ENCODE measurements at regions not wholly inside any gene's neighbourhood (a gene's known extent, or its start where the extent isn't known, plus 50 kb on each side); places are given as distances from the start of the nearest gene placed in this dataset.

DNA sequence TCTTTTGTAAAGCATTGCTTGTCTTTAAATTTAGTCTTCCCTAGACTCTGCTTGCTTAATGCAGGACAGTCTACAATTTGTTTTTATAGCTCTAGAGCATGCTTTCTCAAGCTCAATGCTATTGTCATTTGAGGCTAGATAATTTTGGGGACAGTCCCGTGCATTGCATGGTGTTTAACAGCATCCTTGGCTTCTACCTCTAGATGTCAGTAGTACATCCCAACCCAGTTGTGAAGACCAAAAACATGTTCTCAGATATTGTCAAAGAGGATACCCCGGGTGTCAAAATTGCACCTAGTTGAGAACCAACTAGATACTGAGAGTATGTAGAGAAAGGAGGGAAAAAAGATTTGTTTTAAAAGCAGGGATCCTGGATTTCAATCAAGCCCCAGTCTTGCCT, 277.5 kb downstream of the CEMIP2 start:
- TF ChIP-seq, protein P1, sequence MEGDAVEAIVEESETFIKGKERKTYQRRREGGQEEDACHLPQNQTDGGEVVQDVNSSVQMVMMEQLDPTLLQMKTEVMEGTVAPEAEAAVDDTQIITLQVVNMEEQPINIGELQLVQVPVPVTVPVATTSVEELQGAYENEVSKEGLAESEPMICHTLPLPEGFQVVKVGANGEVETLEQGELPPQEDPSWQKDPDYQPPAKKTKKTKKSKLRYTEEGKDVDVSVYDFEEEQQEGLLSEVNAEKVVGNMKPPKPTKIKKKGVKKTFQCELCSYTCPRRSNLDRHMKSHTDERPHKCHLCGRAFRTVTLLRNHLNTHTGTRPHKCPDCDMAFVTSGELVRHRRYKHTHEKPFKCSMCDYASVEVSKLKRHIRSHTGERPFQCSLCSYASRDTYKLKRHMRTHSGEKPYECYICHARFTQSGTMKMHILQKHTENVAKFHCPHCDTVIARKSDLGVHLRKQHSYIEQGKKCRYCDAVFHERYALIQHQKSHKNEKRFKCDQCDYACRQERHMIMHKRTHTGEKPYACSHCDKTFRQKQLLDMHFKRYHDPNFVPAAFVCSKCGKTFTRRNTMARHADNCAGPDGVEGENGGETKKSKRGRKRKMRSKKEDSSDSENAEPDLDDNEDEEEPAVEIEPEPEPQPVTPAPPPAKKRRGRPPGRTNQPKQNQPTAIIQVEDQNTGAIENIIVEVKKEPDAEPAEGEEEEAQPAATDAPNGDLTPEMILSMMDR (IDR thresholded peaks at IDR 0.05; ENCODE audit: low read depth, low read length, missing control alignments) = peak; percentile 38
- no peak for DNase-seq (ENCODE audit: low read depth)
- H3K4me3 ChIP-seq (ENCODE audit: low read depth, low read length) = no peak overlapping the region

- DNase-seq (ENCODE audit: low read depth) = no peak
- TF ChIP-seq, protein P1 (IDR thresholded peaks at IDR 0.05; ENCODE audit: low read depth, low read length, missing control alignments) = no peak
- no peak overlapping the region for H3K4me3 ChIP-seq (ENCODE audit: low read depth, low read length)
Measured at GRCh38 chr9:71487061-71487460, 281.3 kb downstream of the CEMIP2 start.

GRCh38 chr9:71485326-71485725, 283.0 kb downstream of the CEMIP2 start:
- TF ChIP-seq, protein P1 (IDR thresholded peaks at IDR 0.05; ENCODE audit: low read depth, low read length, missing control alignments) = no peak
- DNase-seq (ENCODE audit: low read depth) = no peak
- no peak overlapping the region for H3K4me3 ChIP-seq (ENCODE audit: low read depth, low read length)

DNA sequence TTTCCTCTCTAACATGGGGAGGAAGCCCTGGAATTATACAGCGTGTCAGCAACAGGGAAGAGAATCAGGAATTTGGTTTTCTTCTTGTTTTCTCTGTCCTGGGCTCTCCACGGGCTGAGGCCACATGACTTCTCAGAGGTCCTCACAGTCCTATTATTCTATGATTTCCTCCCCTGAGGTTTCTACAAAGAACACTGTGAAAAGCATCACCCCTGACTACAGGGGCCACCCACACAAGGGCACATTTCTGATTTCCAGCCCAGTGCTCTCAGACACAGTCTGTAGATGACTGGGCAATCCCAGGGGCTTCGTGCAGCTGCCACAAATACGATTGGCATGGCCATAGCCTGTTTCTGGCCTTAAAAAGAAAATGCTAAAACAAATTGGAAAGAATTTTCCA, 284.9 kb downstream of the CEMIP2 start:
- TF ChIP-seq, protein P1 (IDR thresholded peaks at IDR 0.05; ENCODE audit: low read depth, low read length, missing control alignments) = no peak
- no peak overlapping the region for H3K4me3 ChIP-seq (ENCODE audit: low read depth, low read length)
- DNase-seq (ENCODE audit: low read depth) = no peak

DNA sequence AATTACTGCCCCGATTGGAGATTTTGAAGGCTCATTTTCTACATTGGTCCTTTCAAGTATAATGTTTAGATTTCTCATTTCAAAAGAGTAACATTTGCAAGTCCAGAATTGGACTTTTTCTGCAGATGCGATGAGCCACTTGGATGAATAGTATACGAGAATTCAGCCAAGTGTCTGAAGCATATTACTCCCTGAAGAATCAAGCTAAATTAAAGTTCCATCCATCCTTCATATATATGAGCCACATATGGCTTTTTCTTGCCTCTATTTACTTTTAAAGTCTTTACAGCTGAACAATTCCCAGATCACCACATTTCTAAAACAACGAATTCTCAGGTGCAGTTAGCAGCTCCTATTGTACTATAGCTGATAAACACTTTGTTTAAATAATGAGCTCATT, 288.7 kb downstream of the CEMIP2 start:
- no peak for DNase-seq (ENCODE audit: low read depth)
- TF ChIP-seq, protein P1 (IDR thresholded peaks at IDR 0.05; ENCODE audit: low read depth, low read length, missing control alignments) = no peak
- H3K4me3 ChIP-seq (ENCODE audit: low read depth, low read length) = no peak overlapping the region

DNA sequence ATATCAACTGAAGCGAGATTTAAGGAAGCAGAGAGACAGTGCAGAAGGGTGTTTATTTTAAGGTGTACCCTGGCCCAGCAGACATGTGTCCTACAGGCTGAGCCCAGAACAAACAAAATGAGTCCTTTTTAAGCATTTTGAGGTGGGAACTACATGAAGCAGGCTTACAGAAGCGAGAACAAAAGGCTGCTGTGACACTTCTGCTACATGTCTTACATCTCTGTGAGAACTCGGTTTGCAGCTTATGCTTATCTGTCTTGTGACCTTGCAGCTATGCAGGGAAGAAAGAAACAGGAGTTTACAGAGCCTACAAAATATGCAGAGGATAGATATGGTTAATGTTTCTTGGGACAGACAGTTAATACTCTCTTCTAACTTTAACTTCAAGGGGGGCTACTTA, 295.9 kb downstream of the CEMIP2 start:
- DNase-seq (ENCODE audit: low read depth) = no peak
- TF ChIP-seq, protein P1 (IDR thresholded peaks at IDR 0.05; ENCODE audit: low read depth, low read length, missing control alignments) = no peak
- no peak overlapping the region for H3K4me3 ChIP-seq (ENCODE audit: low read depth, low read length)

DNA sequence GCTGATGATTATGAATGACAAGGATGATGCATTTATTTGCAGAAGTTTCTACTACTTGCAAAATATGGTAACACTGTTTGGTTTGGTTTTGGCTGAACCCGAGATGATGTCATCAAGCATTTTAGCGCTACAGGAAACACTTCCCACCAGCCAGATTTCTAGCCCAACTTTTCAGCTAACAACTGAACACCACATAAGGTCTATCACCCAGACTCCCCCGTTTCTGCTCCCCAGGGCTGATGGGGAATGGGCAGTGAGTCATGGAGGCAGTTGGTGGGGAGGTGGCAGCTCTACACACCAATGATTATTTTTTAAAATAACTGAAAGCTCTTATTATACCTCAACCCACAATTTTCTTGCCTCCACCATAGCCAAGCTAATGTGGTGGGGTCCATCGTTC, 302.9 kb downstream of the CEMIP2 start:
- H3K4me3 ChIP-seq (ENCODE audit: low read depth, low read length) = no peak overlapping the region
- TF ChIP-seq, protein P1 (IDR thresholded peaks at IDR 0.05; ENCODE audit: low read depth, low read length, missing control alignments) = no peak
- DNase-seq (ENCODE audit: low read depth) = no peak

Data from GM12864 (cell line).